HEK293 (cell line): ENCODE measurements at regions not wholly inside any gene's neighbourhood (a gene's known extent, or its start where the extent isn't known, plus 50 kb on each side); places are given as distances from the start of the nearest gene placed in this dataset.

Source experiments
- CTCF ChIP-seq: fragments of 450-650 bp; formaldehyde crosslinking; IDR thresholded peaks from 2 replicates; pipeline ENCODE4 v1.5.1; 2016; ENCODE audit warnings: missing biosample characterization, missing genetic modification characterization
- HOXA7 ChIP-seq: sonication (generic); formaldehyde crosslinking; IDR thresholded peaks from 2 replicates; pipeline ENCODE4 v1.8.1; 2022; ENCODE audit warnings: missing genetic modification reagents, borderline replicate concordance
- MZF1 ChIP-seq: fragments of 450-650 bp; formaldehyde crosslinking; IDR thresholded peaks from 2 replicates; pipeline ENCODE4 v1.5.1; 2017; ENCODE audit warnings: missing biosample characterization, missing genetic modification characterization, borderline replicate concordance
- PBX3 ChIP-seq: sonication (generic); formaldehyde crosslinking; IDR thresholded peaks from 2 replicates; pipeline ENCODE4 v1.8.1; 2022; ENCODE audit warnings: mild to moderate bottlenecking, moderate library complexity, missing genetic modification reagents
- PRDM2 ChIP-seq: fragments of 450-650 bp; formaldehyde crosslinking; IDR thresholded peaks from 2 replicates; pipeline ENCODE4 v1.5.1; 2016; ENCODE audit warnings: missing biosample characterization, missing genetic modification characterization, borderline replicate concordance
- REST ChIP-seq: fragments of 450-650 bp; formaldehyde crosslinking; IDR thresholded peaks from 2 replicates; pipeline ENCODE4 v1.5.1; 2016; ENCODE audit warnings: missing biosample characterization, missing genetic modification characterization
- SETDB1 ChIP-seq: IDR thresholded peaks from one replicate; pipeline ENCODE4 v1.6.1; 2017; ENCODE audit warnings: mild to moderate bottlenecking, low read length, moderate library complexity, mixed read lengths; ENCODE audit not compliant: insufficient read length
- ZBTB26 ChIP-seq: fragments of 450-650 bp; formaldehyde crosslinking; optimal IDR thresholded peaks from 2 replicates; pipeline ENCODE3; 2016; ENCODE audit warnings: missing biosample characterization, mild to moderate bottlenecking, missing genetic modification characterization
- ZNF239 ChIP-seq: fragments of 450-650 bp; formaldehyde crosslinking; IDR thresholded peaks from 2 replicates; pipeline ENCODE4 v1.5.1; 2016; ENCODE audit warnings: missing biosample characterization, missing genetic modification characterization
- ZNF24 ChIP-seq: fragments of 450-650 bp; formaldehyde crosslinking; IDR thresholded peaks from 2 replicates; pipeline ENCODE4 v1.5.1; 2016; ENCODE audit warnings: missing biosample characterization, missing genetic modification characterization
- ZNF514 ChIP-seq: fragments of 450-650 bp; formaldehyde crosslinking; IDR thresholded peaks from 2 replicates; pipeline ENCODE4 v1.5.1; 2016; ENCODE audit warnings: missing biosample characterization, missing genetic modification characterization
- ZNF555 ChIP-seq: fragments of 450-650 bp; formaldehyde crosslinking; conservative IDR thresholded peaks from 2 replicates; pipeline ENCODE4 v1.5.1; 2017; ENCODE audit warnings: missing biosample characterization, mild to moderate bottlenecking, missing genetic modification characterization, inconsistent platforms
- ZNF610 ChIP-seq: fragments of 450-650 bp; formaldehyde crosslinking; IDR thresholded peaks from 2 replicates; pipeline ENCODE4 v1.5.1; 2016; ENCODE audit warnings: missing biosample characterization, missing genetic modification characterization, borderline replicate concordance
- ZSCAN4 ChIP-seq: fragments of 450-650 bp; formaldehyde crosslinking; IDR thresholded peaks from 2 replicates; pipeline ENCODE4 v1.5.1; 2017; ENCODE audit warnings: missing biosample characterization, missing genetic modification characterization

GRCh38 chr7:20270371-20270770 lies 53.2 kb upstream of the MACC1 start:
- TF ChIP-seq PRDM2 (tag by site-specific recombination) (no peak), SETDB1 (no peak), CTCF (no peak), REST (no peak), MZF1 (tag by site-specific recombination) (no peak), ZNF239 (tag by site-specific recombination) (no peak), ZNF555 (tag by site-specific recombination) (no peak), HOXA7 (no peak), PBX3 (CRISPR knock-in tag) (no peak), ZBTB26 (no peak), ZNF24 (no peak), ZSCAN4 (tag by site-specific recombination) (no peak), ZNF610 (tag by site-specific recombination) (no peak), ZNF514 (no peak)
